ENCODE measurements at regions not wholly inside any gene's neighbourhood (a gene's known extent, or its start where the extent isn't known, plus 50 kb on each side); places are given as distances from the start of the nearest gene placed in this dataset.

DNA sequence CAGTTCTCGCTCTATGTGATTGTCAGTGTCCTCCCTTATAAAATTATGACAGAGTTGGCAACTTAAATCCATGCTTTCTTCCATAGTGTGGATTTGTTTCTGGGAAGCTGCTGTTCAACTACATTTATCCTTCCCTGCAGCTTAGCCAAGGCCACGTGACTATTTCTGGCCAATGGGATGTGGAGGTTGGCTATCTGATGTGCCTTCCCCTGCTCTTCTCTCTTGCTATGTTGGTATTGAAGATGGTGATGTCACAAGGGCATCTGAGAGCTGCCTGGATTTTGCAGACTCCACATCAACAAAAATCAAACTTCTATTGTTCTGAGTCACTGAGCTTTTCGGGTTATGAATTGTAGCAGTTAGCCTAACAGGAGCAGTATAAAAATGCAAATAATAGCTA is 164.9 kb upstream of the RHOBTB1 start:
- no peak for TF ChIP-seq MAFK (IDR thresholded peaks at IDR 0.05; ENCODE audit: low read depth, low read length)
- TF ChIP-seq, protein P1, sequence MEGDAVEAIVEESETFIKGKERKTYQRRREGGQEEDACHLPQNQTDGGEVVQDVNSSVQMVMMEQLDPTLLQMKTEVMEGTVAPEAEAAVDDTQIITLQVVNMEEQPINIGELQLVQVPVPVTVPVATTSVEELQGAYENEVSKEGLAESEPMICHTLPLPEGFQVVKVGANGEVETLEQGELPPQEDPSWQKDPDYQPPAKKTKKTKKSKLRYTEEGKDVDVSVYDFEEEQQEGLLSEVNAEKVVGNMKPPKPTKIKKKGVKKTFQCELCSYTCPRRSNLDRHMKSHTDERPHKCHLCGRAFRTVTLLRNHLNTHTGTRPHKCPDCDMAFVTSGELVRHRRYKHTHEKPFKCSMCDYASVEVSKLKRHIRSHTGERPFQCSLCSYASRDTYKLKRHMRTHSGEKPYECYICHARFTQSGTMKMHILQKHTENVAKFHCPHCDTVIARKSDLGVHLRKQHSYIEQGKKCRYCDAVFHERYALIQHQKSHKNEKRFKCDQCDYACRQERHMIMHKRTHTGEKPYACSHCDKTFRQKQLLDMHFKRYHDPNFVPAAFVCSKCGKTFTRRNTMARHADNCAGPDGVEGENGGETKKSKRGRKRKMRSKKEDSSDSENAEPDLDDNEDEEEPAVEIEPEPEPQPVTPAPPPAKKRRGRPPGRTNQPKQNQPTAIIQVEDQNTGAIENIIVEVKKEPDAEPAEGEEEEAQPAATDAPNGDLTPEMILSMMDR (conservative IDR thresholded peaks at IDR 0.05; ENCODE audit: low read depth, low read length) = no peak
